IMR-90 (cell line): ENCODE measurements at regions not wholly inside any gene's neighbourhood (a gene's known extent, or its start where the extent isn't known, plus 50 kb on each side); places are given as distances from the start of the nearest gene placed in this dataset.

Experiments used
- ATAC-seq: fragments of 200-7000 bp; cut with Tn5 transposase; 2 replicates; pipeline ENCODE4 v1.9.1; 2020; ENCODE audit warnings: low read depth, mild to moderate bottlenecking, moderate library complexity
- BruUV-seq: library from RNA; stranded (reverse); fragments of 400-500 nt; replicated peaks from 2 replicates; lab custom pipeline; 2021; lab: Mats Ljungman, UMichigan
- CTCF ChIA-PET: fragments of 300-600 bp; formaldehyde crosslinking; extraction: SDS; loops from one replicate; lab custom pipeline; 2021; ENCODE audit warnings: antibody characterized with exemption; lab: Yijun Ruan, JAX
- POLR2A ChIA-PET: fragments of 300-600 bp; sonication (Branson Sonifier 250); formaldehyde crosslinking; loops from one replicate; lab custom pipeline; 2022; ENCODE audit warnings: antibody characterized with exemption; ENCODE audit not compliant: unreplicated experiment; lab: Charles Lee
- DNase-seq: peaks from one replicate; pipeline ENCODE4 v3.0.0; 2013
- H2AFZ ChIP-seq: replicated peaks from 2 replicates; pipeline ENCODE3; 2013; ENCODE audit warnings: low read length, mild to moderate bottlenecking; ENCODE audit not compliant: poor library complexity
- H2AK5ac ChIP-seq: 2 replicates; pipeline ENCODE4 v1.6.1; 2013; ENCODE audit warnings: low read depth, low read length, inconsistent platforms
- H2AK9ac ChIP-seq: replicated peaks from 2 replicates; pipeline ENCODE3; 2013; ENCODE audit warnings: mild to moderate bottlenecking, low read depth, low read length, moderate library complexity; ENCODE audit not compliant: poor library complexity
- H2BK120ac ChIP-seq: 2 replicates; pipeline ENCODE4 v1.6.1; 2013; ENCODE audit warnings: low read depth, low read length, inconsistent platforms
- H2BK15ac ChIP-seq: 3 replicates; pipeline ENCODE4 v1.6.1; 2013; ENCODE audit warnings: low read depth, low read length, inconsistent platforms
- H2BK20ac ChIP-seq: 2 replicates; pipeline ENCODE4 v1.6.1; 2013; ENCODE audit warnings: low read depth, mild to moderate bottlenecking, inconsistent platforms, low read length, moderate library complexity
- H2BK5ac ChIP-seq: 2 replicates; pipeline ENCODE4 v1.6.1; 2013; ENCODE audit warnings: mild to moderate bottlenecking, low read depth, low read length, inconsistent platforms; ENCODE audit not compliant: poor library complexity, severe bottlenecking
- H3K14ac ChIP-seq: replicated peaks from 2 replicates; pipeline ENCODE4 v1.6.1; 2013; ENCODE audit warnings: low read depth, low read length, inconsistent platforms
- H3K18ac ChIP-seq: 2 replicates; pipeline ENCODE4 v1.6.1; 2013; ENCODE audit warnings: low read depth, low read length, control low read depth
- H3K23ac ChIP-seq: 2 replicates; pipeline ENCODE4 v1.6.1; 2013; ENCODE audit warnings: low read depth, low read length, inconsistent platforms
- H3K27ac ChIP-seq: 2 replicates; pipeline ENCODE4 v1.5.1; 2013; ENCODE audit warnings: mild to moderate bottlenecking, control low read depth, low read length; ENCODE audit not compliant: insufficient read depth
- H3K27me3 ChIP-seq: 2 replicates; pipeline ENCODE4 v1.6.1; 2013; ENCODE audit warnings: low read length; ENCODE audit not compliant: control insufficient read depth, insufficient read depth
- H3K36me3 ChIP-seq: 2 replicates; pipeline ENCODE4 v1.6.1; 2013; ENCODE audit warnings: low read length, mixed read lengths; ENCODE audit not compliant: control insufficient read depth, insufficient read depth
- H3K4ac ChIP-seq: 2 replicates; pipeline ENCODE4 v1.6.1; 2013; ENCODE audit warnings: low read depth, low read length, inconsistent platforms
- H3K4me1 ChIP-seq: 2 replicates; pipeline ENCODE4 v1.6.1; 2013; ENCODE audit warnings: low read length, mixed read lengths; ENCODE audit not compliant: control insufficient read depth, insufficient read depth
- H3K4me2 ChIP-seq: 2 replicates; pipeline ENCODE4 v1.6.1; 2013; ENCODE audit warnings: low read depth, mild to moderate bottlenecking, control low read depth, low read length, moderate library complexity
- H3K4me3 ChIP-seq: 2 replicates; pipeline ENCODE4 v1.5.1; 2013; ENCODE audit warnings: low read depth, mild to moderate bottlenecking, control low read depth, low read length, moderate library complexity; ENCODE audit not compliant: insufficient read depth
- H3K56ac ChIP-seq: 2 replicates; pipeline ENCODE4 v1.6.1; 2013; ENCODE audit warnings: low read length, inconsistent platforms; ENCODE audit not compliant: insufficient read depth; ENCODE audit errors: extremely low read depth
- H3K79me1 ChIP-seq, 2 experiments: 2 replicates each; pipeline ENCODE4 v1.6.1; 2013; ENCODE audit warnings: low read length in 2 of 2, inconsistent platforms in 1 of 2, low read depth in 1 of 2
- H3K9ac ChIP-seq: 2 replicates; pipeline ENCODE4 v1.6.1; 2013; ENCODE audit warnings: low read depth, low read length, control low read depth
- H3K9me1 ChIP-seq: 2 replicates; pipeline ENCODE4 v1.6.1; 2013; ENCODE audit warnings: low read length, inconsistent platforms; ENCODE audit not compliant: insufficient read depth
- H3K9me3 ChIP-seq: 2 replicates; pipeline ENCODE4 v1.6.1; 2013; ENCODE audit warnings: low read length; ENCODE audit not compliant: control insufficient read depth, insufficient read depth
- H4K20me1 ChIP-seq: 2 replicates; pipeline ENCODE4 v1.6.1; 2013; ENCODE audit warnings: low read length, inconsistent platforms; ENCODE audit not compliant: insufficient read depth
- H4K5ac ChIP-seq: 2 replicates; pipeline ENCODE4 v1.6.1; 2013; ENCODE audit warnings: mild to moderate bottlenecking, low read depth, low read length, control low read depth
- H4K8ac ChIP-seq, 2 experiments: 2 replicates each; pipeline ENCODE4 v1.6.1; 2013; ENCODE audit warnings: low read depth in 2 of 2, low read length in 2 of 2, control low read depth in 1 of 2, inconsistent platforms in 1 of 2
- H4K91ac ChIP-seq: 2 replicates; pipeline ENCODE4 v1.6.1; 2013; ENCODE audit warnings: low read depth, low read length, inconsistent platforms; ENCODE audit not compliant: insufficient read depth
- CEBPB ChIP-seq: IDR thresholded peaks from 2 replicates; pipeline ENCODE4 v1.6.1; 2012; ENCODE audit warnings: low read depth, low read length, improper control_type of control experiment
- MAFK ChIP-seq: IDR thresholded peaks from 2 replicates; pipeline ENCODE4 v1.6.1; 2012; ENCODE audit warnings: low read depth, low read length, improper control_type of control experiment
- MXI1 ChIP-seq: IDR thresholded peaks from 2 replicates; pipeline ENCODE4 v1.6.1; 2012; ENCODE audit warnings: low read depth, mild to moderate bottlenecking, low read length, moderate library complexity, borderline replicate concordance
- NFE2L2 ChIP-seq: fragments of 150-350 bp; IDR thresholded peaks from 2 replicates; pipeline ENCODE4 v1.6.1; 2016; ENCODE audit warnings: low read depth, mild to moderate bottlenecking, low read length
- POLR2A ChIP-seq: IDR thresholded peaks from 2 replicates; pipeline ENCODE4 v1.6.1; 2012; ENCODE audit warnings: mild to moderate bottlenecking, low read depth, low read length
- SMC3 ChIP-seq: fragments of 150-350 bp; IDR thresholded peaks from 2 replicates; pipeline ENCODE4 v1.6.1; 2016; ENCODE audit warnings: low read depth, mild to moderate bottlenecking, antibody characterized with exemption, low read length, moderate library complexity
- WGBS, 2 experiments: methylation state at CpG; one replicate each; pipeline versions ENCODE4 v1.1.5 to v1.1.7; 2013; ENCODE audit warnings: missing lambda C conversion rate in 2 of 2; ENCODE audit not compliant: insufficient read length in 1 of 2; ENCODE audit errors: extremely low coverage in 2 of 2; 5-methylcytosine and 5-hydroxymethylcytosine counted together
- dilution Hi-C: fragments of 300-500 bp; cut with HindIII; formaldehyde crosslinking; loops from one replicate; pipeline ENCODE4 v1.14.3; 2018; ENCODE audit warnings: low sequenced_read_pairs; ENCODE audit not compliant: unreplicated experiment
- in situ Hi-C: fragments of 300-500 bp; cut with MboI; formaldehyde crosslinking; loops from 3 replicates; pipeline ENCODE4 v1.14.3; 2019; ENCODE audit warnings: low sequenced_read_pairs, inconsistent platforms, mixed read lengths
- intact Hi-C: fragments of 100-400 bp; cut with micrococcal nuclease; formaldehyde crosslinking; loops from 2 replicates; pipeline ENCODE4 v1.10.0; 2022
- TF ChIP-seq, protein P1 (sequence below): fragments of 150-350 bp; IDR thresholded peaks from 2 replicates; pipeline ENCODE4 v1.6.1; 2017; ENCODE audit warnings: mild to moderate bottlenecking, antibody characterized with exemption, low read length, low read depth

DNA sequence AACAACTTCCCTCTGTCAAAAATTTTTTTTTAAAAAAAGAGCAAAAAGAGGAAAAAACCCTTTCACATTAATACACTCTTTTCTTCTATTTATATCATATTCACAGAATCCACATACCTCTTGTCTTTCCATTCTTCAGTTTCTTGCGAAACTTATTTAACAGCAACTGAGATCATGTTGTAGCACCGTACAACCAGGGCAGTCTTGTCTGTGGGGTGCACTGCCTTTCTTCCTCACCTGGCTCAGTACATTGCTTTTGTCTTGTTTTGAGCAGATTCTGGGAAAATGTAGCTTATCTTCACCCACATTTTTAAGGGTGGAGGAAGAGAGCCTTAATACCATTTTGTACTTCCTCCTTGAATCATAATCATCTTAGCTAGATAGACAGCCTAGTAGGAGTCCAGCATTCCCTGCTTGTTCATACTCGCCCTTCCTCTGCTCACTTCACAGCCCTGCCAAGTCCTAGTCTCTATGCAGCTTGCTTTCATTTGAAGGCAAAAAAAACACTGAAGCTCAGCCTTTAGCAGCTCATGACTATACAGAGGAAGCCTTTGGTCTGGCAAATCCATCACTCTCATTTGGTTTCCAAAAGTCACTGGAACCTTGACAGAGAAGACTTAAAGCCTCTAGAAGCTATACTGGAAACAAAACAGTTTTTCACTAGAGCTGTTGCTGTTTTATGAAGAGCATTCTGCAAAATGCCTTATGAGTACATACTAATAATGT is 140.6 kb upstream of the BANK1 start:
- 100% methylated on average over 1 of the region's 3 CpGs; no CpG with 5 or more reads in 1 of the 2 experiments for WGBS, 2 experiments
- DNase-seq (no peak), ATAC-seq (no peak)
- in situ Hi-C loops (no loop called here), dilution Hi-C loops (no loop called here), intact Hi-C loops (no loop called here)
- H4K8ac ChIP-seq, result no peak overlapping the region
- H3K9ac ChIP-seq, result no peak overlapping the region
- ChIA-PET POLR2A (no interaction called here), CTCF (no interaction called here)
- H2BK15ac ChIP-seq, result no peak overlapping the region
- no peak overlapping the region for H3K4ac ChIP-seq
- no peak overlapping the region for H4K5ac ChIP-seq
- H3K79me1 ChIP-seq, result no peaks in the 10 kb centered on the region
- H3K14ac ChIP-seq, result no peak overlapping the region
- H2AFZ ChIP-seq, result no peak overlapping the region
- no peak overlapping the region for H3K56ac ChIP-seq
- H4K91ac ChIP-seq, result no peak overlapping the region
- H3K4me3 ChIP-seq, result no peak overlapping the region
- no peak overlapping the region for H2BK120ac ChIP-seq
- no peaks in the 10 kb centered on the region for H3K36me3 ChIP-seq
- no peak overlapping the region for H3K27ac ChIP-seq
- no peaks in the 10 kb centered on the region for H3K9me3 ChIP-seq
- no TSS peak for BruUV-seq
- H2BK5ac ChIP-seq, result no peak overlapping the region
- no peak overlapping the region for H3K23ac ChIP-seq
- no peak overlapping the region for H2AK9ac ChIP-seq
- H3K4me1 ChIP-seq, result no peaks in the 10 kb centered on the region
- no peak overlapping the region for H3K4me2 ChIP-seq
- no peaks in the 10 kb centered on the region for H4K20me1 ChIP-seq
- no peak for TF ChIP-seq MXI1
- no peak for TF ChIP-seq POLR2A
- 0 out of 2 replicates have a peak, but pooled peaks have one; percentile 5 for TF ChIP-seq CEBPB
- TF ChIP-seq MAFK, result no peak
- TF ChIP-seq, protein P1, sequence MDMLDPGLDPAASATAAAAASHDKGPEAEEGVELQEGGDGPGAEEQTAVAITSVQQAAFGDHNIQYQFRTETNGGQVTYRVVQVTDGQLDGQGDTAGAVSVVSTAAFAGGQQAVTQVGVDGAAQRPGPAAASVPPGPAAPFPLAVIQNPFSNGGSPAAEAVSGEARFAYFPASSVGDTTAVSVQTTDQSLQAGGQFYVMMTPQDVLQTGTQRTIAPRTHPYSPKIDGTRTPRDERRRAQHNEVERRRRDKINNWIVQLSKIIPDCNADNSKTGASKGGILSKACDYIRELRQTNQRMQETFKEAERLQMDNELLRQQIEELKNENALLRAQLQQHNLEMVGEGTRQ, result no peak
- no peak for TF ChIP-seq NFE2L2
- no peak for TF ChIP-seq SMC3
- H2AK5ac ChIP-seq, result no peak overlapping the region
- 0 out of 2 replicates have a peak, but pooled peaks cover 3% of the 10 kb centered on the region for H3K27me3 ChIP-seq
- no peak overlapping the region for H2BK20ac ChIP-seq
- no peak overlapping the region for H3K18ac ChIP-seq
- H3K9me1 ChIP-seq, result no peaks in the 10 kb centered on the region
